ENCODE measurements at regions not wholly inside any gene's neighbourhood (a gene's known extent, or its start where the extent isn't known, plus 50 kb on each side); places are given as distances from the start of the nearest gene placed in this dataset.

DNA sequence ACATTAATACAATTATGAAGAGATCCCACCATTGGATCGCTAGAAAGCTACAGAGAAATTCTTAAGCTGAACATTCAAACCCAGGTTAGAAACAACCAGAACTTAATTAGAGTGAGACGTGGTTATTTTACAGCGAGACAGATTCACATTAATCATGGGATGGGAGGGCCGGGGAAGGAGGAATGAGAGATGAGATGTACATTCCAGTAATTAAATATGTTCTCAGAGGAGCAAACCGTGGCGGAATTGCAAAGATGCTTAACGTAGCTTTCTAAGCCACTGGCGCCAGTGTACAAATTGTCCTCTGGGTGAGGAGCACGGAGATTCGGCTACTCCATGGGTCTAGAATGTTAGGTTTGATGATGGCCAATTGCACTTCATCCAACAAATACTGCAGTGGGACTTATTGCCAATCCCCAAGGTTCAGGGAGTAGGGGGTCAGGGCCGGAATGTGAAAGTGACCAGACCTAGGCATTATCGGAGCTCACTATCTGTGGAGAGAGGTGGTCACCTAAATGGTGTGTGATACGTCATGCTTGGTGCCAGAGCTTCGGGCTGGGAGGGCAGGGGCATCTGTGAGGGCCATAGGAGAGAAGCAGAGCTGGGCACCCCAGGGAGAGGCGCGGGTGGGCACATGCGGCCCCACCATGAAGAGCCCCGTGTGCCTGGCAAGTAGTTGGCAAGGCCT lies 114.7 kb downstream of the EDN3 start:
- TF ChIP-seq EZH2 (IDR thresholded peaks at IDR 0.05) (no peak), POLR2AphosphoS5 (IDR thresholded peaks at IDR 0.05; ENCODE audit: borderline replicate concordance, low read depth, low read length) (no peak)
